Activated T-helper 2 cell treated with anti-CD3 and anti-CD28 coated beads, Interferon-gamma antibody, Interleukin-2, Interleukin-4, amounts not matched to agents 10 μg/mL and 5 μg/mL and 100 μg/mL, durations not matched to agents 14 hours and 24 hours and 36 hours (primary cell): ENCODE measurements at regions not wholly inside any gene's neighbourhood (a gene's known extent, or its start where the extent isn't known, plus 50 kb on each side); places are given as distances from the start of the nearest gene placed in this dataset.

Experiments used
- DNase-seq: peaks from one replicate; pipeline ENCODE4 v3.0.0; 2021; ENCODE audit warnings: low spot score
- H3K27ac Mint-ChIP-seq: one replicate; pipeline ENCODE4 v1.8.0; 2021; ENCODE audit warnings: mixed read lengths
- H3K27me3 Mint-ChIP-seq: one replicate; pipeline ENCODE4 v1.8.0; 2021; ENCODE audit warnings: low read depth, mixed read lengths
- H3K36me3 Mint-ChIP-seq: one replicate; pipeline ENCODE4 v1.8.0; 2021; ENCODE audit warnings: low read depth, mixed read lengths
- H3K4me1 Mint-ChIP-seq: one replicate; pipeline ENCODE4 v1.8.0; 2021; ENCODE audit warnings: low read depth, mixed read lengths
- H3K4me3 Mint-ChIP-seq: one replicate; pipeline ENCODE4 v1.8.0; 2021; ENCODE audit warnings: low read depth, mild to moderate bottlenecking, moderate library complexity, mixed read lengths
- H3K9me3 Mint-ChIP-seq: one replicate; pipeline ENCODE4 v1.8.0; 2021; ENCODE audit warnings: mixed read lengths
- intact Hi-C: fragments of 100-400 bp; cut with micrococcal nuclease; formaldehyde crosslinking; loops from one replicate; pipeline ENCODE4 v1.15.1; 2023

- intact Hi-C loops, result no loop called here
- Mint-ChIP-seq H3K4me3 (no peak overlapping the region), H3K27me3 (no peaks in the 10 kb centered on the region), H3K27ac (no peak overlapping the region), H3K36me3 (no peaks in the 10 kb centered on the region), H3K9me3 (peaks cover 4% of the 10 kb centered on the region), H3K4me1 (no peaks in the 10 kb centered on the region)
- no peak for DNase-seq
Measured at GRCh38 chr7:109062798-109063197, 493.1 kb downstream of the DNAJB9 start.

DNA sequence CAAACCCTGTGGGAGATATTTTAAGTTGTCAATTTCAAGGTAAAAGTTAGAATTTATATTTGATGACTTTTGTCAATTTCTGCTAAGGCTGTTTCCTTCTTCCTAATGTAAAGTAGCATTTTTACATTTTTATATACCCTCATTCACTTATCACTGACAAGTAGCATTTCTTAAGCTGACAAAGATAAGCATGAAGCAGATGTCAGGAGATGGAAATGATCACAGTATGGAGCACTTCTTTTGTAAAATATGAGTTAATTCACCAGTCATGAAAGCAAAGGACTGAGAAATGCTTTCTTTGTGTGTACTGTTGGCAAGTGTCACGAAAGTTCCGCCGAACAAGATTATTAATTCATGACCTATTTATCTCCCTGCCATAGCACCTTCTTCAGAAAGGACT lies 503.9 kb downstream of the DNAJB9 start:
- H3K4me1 Mint-ChIP-seq, result no peaks in the 10 kb centered on the region
- H3K4me3 Mint-ChIP-seq, result no peak overlapping the region
- no peaks in the 10 kb centered on the region for H3K36me3 Mint-ChIP-seq
- intact Hi-C loops, result no loop called here
- H3K27ac Mint-ChIP-seq, result no peak overlapping the region
- peaks cover 5% of the 10 kb centered on the region for H3K9me3 Mint-ChIP-seq
- no peak for DNase-seq
- no peaks in the 10 kb centered on the region for H3K27me3 Mint-ChIP-seq

DNA sequence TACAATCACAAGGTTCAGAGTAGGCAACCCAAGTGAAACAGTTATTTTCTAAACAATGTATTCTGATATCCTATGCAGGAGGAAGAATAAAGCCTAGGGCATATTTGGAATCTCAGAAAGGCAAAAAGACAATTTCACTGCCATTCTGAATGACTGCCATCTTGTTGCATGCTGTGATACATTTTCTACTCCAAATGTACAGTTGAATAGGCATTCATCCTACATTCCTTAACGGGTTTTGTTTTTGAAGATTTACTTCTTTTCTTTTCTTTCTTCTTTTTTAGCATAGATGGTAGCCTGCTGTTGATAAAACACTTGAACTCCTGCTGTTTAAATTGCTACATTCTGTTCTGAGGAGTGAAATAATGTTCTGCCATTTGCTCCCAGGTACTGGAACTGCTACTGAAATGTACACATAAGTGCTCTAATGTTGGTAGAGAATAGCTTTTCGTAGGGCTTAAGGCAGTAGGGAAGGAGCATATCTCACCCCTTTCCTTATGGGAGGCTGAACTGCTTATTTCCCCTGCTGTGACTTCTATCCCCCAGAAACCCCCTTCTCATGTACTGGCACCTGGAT lies 506.8 kb downstream of the DNAJB9 start:
- intact Hi-C loops, result no loop called here
- Mint-ChIP-seq H3K4me1 (no peaks in the 10 kb centered on the region), H3K36me3 (no peaks in the 10 kb centered on the region), H3K27me3 (no peaks in the 10 kb centered on the region), H3K4me3 (no peak overlapping the region), H3K9me3 (no peaks in the 10 kb centered on the region), H3K27ac (no peak overlapping the region)
- DNase-seq, result no peak

GRCh38 chr7:109091042-109091441 lies 521.4 kb downstream of the DNAJB9 start:
- intact Hi-C loops, result no loop called here
- no peak for DNase-seq
- H3K4me3 Mint-ChIP-seq, result no peak overlapping the region
- peaks cover 10% of the 10 kb centered on the region for H3K9me3 Mint-ChIP-seq
- no peak overlapping the region for H3K27ac Mint-ChIP-seq
- no peaks in the 10 kb centered on the region for H3K36me3 Mint-ChIP-seq
- no peaks in the 10 kb centered on the region for H3K4me1 Mint-ChIP-seq
- no peaks in the 10 kb centered on the region for H3K27me3 Mint-ChIP-seq

- intact Hi-C loops, result no loop called here
- DNase-seq, result no peak
- H3K4me1 Mint-ChIP-seq, result no peaks in the 10 kb centered on the region
- H3K9me3 Mint-ChIP-seq, result peaks cover 7% of the 10 kb centered on the region
- H3K36me3 Mint-ChIP-seq, result no peaks in the 10 kb centered on the region
- no peak overlapping the region for H3K27ac Mint-ChIP-seq
- H3K4me3 Mint-ChIP-seq, result no peak overlapping the region
- H3K27me3 Mint-ChIP-seq, result no peaks in the 10 kb centered on the region
Measured at GRCh38 chr7:109092268-109092667, 522.6 kb downstream of the DNAJB9 start.

DNA sequence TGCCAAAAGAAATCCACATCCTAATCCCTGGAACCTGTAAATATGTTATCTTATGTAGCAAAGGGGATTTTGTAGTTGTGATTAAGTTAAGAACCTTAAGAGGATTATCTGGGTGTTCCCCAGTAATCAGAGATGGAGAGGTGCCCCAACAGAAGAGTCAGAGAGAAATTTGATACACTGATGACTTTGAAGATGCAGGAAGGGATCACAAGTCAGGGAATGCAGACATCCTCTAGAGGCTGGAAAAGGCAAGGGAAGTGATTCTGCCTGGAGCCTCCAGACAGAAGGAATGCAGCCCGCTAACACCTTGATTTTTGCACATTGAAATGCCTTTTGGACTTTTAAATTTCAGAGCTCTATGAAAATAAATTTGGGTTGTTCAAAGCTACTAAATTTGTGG lies 531.7 kb downstream of the DNAJB9 start:
- intact Hi-C loops, result no loop called here
- Mint-ChIP-seq H3K4me1 (no peaks in the 10 kb centered on the region), H3K27me3 (no peaks in the 10 kb centered on the region), H3K27ac (no peak overlapping the region), H3K4me3 (no peak overlapping the region), H3K9me3 (peaks cover 7% of the 10 kb centered on the region), H3K36me3 (no peaks in the 10 kb centered on the region)
- DNase-seq, result no peak

GRCh38 chr7:109109558-109109957 lies 539.9 kb downstream of the DNAJB9 start:
- Mint-ChIP-seq H3K27me3 (no peaks in the 10 kb centered on the region), H3K27ac (no peak overlapping the region), H3K4me3 (no peak overlapping the region), H3K36me3 (no peaks in the 10 kb centered on the region), H3K4me1 (no peaks in the 10 kb centered on the region), H3K9me3 (no peaks in the 10 kb centered on the region)
- DNase-seq, result no peak
- intact Hi-C loops, result no loop called here

- no peak for DNase-seq
- no peak overlapping the region for H3K4me3 Mint-ChIP-seq
- no peak overlapping the region for H3K27ac Mint-ChIP-seq
- H3K36me3 Mint-ChIP-seq, result no peaks in the 10 kb centered on the region
- H3K27me3 Mint-ChIP-seq, result no peaks in the 10 kb centered on the region
- no peaks in the 10 kb centered on the region for H3K4me1 Mint-ChIP-seq
- intact Hi-C loops, result no loop called here
- no peaks in the 10 kb centered on the region for H3K9me3 Mint-ChIP-seq
Measured at GRCh38 chr7:109111086-109111485, 541.4 kb downstream of the DNAJB9 start.

- H3K36me3 Mint-ChIP-seq, result no peaks in the 10 kb centered on the region
Measured at GRCh38 chr7:109121599-109122300, 552.1 kb downstream of the DNAJB9 start.

DNA sequence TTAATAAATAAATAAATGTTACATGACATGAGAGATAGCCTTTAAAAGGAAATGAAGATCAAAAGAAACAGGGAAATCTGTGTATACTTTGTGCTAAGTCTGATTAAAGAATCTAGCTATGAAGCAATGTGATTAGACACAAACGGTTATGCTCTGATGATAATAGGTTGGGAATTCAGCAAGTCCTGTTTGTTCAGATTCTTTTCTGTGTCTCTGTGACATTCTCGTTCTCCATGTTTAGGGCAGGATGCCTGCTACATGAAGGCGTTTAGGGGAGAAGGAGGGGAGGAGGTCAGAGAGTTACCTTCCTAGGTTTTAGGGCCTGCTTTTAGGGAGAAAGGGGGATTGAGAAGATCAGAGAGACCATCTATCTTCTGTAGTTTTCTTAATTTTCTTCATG lies 555.3 kb downstream of the DNAJB9 start:
- no peaks in the 10 kb centered on the region for H3K36me3 Mint-ChIP-seq
- H3K4me3 Mint-ChIP-seq, result no peak overlapping the region
- H3K27ac Mint-ChIP-seq, result no peak overlapping the region
- DNase-seq, result no peak
- intact Hi-C loops, result no loop called here
- H3K27me3 Mint-ChIP-seq, result no peaks in the 10 kb centered on the region
- peaks cover 14% of the 10 kb centered on the region for H3K9me3 Mint-ChIP-seq
- H3K4me1 Mint-ChIP-seq, result no peaks in the 10 kb centered on the region

More at GRCh38 chr7:109121599-109122300, 552.1 kb downstream of the DNAJB9 start:
- Mint-ChIP-seq H3K4me1 (no peaks in the 10 kb centered on the region), H3K27ac (no peak overlapping the region), H3K4me3 (no peak overlapping the region), H3K27me3 (no peaks in the 10 kb centered on the region), H3K9me3 (peaks cover 14% of the 10 kb centered on the region)
- intact Hi-C loops, result no loop called here
- DNase-seq, result no peak

GRCh38 chr7:109126404-109127050 lies 556.9 kb downstream of the DNAJB9 start:
- Mint-ChIP-seq H3K4me1 (no peaks in the 10 kb centered on the region), H3K27me3 (no peaks in the 10 kb centered on the region), H3K9me3 (peaks cover 14% of the 10 kb centered on the region), H3K4me3 (no peak overlapping the region), H3K27ac (no peak overlapping the region), H3K36me3 (no peaks in the 10 kb centered on the region)
- no peak for DNase-seq
- intact Hi-C loops, result no loop called here

DNA sequence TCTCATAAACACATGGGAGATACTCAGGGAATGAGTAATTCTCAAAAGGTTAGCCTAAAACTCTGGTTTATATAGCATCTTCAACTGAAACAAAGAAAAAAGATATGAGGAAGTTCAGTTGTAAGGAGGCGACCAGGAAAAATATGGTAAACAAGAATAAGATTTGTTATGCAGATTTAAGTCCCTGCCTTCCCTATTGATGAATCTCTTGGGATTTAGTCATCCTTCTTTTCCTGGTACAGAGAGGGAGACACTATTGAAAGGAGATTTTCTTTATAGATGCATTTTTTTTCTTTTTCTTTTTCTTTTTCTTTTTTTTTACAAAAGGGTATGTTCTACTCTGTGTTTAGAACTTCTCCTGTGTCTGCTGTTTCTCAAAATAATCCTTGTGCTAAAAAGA lies 557.5 kb downstream of the DNAJB9 start:
- DNase-seq, result no peak
- no peaks in the 10 kb centered on the region for H3K27me3 Mint-ChIP-seq
- H3K27ac Mint-ChIP-seq, result no peak overlapping the region
- H3K9me3 Mint-ChIP-seq, result peaks cover 14% of the 10 kb centered on the region
- intact Hi-C loops, result no loop called here
- H3K4me1 Mint-ChIP-seq, result no peaks in the 10 kb centered on the region
- H3K36me3 Mint-ChIP-seq, result no peaks in the 10 kb centered on the region
- H3K4me3 Mint-ChIP-seq, result no peak overlapping the region

DNA sequence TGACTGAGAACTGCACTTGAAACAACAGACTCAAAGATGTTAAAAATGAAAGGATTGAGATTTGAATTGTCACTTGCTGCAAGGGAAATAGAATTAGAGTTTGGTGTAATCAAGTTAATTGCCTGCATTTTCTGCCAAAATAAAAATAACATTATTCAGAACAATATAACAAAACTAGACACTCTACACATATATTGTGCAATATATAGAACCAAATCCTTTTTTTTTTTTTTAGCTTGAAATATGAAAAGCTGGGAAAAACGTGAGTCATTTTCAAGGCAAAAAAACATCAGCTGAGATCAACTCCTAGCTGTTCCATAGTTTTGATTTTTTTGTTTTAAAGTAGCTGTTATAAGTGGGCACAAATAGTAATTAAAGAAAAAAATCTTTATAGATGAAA lies 561.5 kb downstream of the DNAJB9 start:
- Mint-ChIP-seq H3K27me3 (no peaks in the 10 kb centered on the region), H3K9me3 (peaks cover 27% of the 10 kb centered on the region), H3K4me3 (no peak overlapping the region), H3K36me3 (no peaks in the 10 kb centered on the region), H3K27ac (no peak overlapping the region), H3K4me1 (no peaks in the 10 kb centered on the region)
- DNase-seq, result no peak
- intact Hi-C loops, result no loop called here
